GM10266 (cell line): ENCODE measurements at regions not wholly inside any gene's neighbourhood (a gene's known extent, or its start where the extent isn't known, plus 50 kb on each side); places are given as distances from the start of the nearest gene placed in this dataset.

ENCODE experiments used
- DNase-seq: peaks from one replicate; pipeline ENCODE4 v3.0.0; 2012; ENCODE audit errors: extremely low spot score
- TF ChIP-seq, protein P1 (sequence below): IDR thresholded peaks from 2 replicates; pipeline ENCODE4 v1.5.1; 2012; ENCODE audit warnings: mild to moderate bottlenecking, low read depth; ENCODE audit not compliant: control insufficient read depth, insufficient read depth; ENCODE audit errors: missing control alignments

DNA sequence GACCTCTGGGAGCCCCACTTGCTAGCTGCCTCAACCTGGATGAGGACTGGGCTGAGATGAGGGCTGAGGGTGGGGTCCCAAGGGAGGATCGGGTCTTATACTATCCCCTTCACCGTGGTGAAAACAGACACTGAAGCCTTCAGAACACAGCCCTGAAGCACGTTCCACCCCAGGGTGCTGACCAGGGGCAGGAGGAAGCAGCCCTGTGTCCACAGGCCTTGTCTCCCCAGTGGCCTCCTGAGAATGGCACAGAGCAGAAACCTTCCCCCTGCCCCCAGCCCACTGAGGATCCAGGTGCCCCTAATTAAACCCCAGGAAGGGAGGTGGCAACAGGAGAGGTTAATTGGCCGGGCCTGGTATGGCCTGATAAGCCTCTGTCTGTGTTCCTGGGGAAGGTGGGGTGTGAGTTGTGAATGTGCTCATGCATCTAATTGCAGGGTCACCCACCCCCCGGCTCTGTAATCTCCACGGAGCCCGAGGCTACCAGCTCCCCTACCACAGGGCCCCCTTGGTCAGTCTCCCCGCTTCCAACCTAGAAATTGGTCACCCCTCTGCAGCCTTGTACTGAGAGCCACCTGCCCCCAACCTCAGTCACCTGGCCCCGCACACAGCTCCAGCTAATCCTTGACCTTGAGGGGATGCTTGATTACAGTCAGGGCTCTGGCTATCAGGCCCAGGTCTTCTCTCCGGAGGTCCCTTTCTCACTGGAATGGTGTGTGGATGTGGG lies 159.0 kb upstream of the UNC5B start:
- no peak for DNase-seq
- TF ChIP-seq, protein P1, sequence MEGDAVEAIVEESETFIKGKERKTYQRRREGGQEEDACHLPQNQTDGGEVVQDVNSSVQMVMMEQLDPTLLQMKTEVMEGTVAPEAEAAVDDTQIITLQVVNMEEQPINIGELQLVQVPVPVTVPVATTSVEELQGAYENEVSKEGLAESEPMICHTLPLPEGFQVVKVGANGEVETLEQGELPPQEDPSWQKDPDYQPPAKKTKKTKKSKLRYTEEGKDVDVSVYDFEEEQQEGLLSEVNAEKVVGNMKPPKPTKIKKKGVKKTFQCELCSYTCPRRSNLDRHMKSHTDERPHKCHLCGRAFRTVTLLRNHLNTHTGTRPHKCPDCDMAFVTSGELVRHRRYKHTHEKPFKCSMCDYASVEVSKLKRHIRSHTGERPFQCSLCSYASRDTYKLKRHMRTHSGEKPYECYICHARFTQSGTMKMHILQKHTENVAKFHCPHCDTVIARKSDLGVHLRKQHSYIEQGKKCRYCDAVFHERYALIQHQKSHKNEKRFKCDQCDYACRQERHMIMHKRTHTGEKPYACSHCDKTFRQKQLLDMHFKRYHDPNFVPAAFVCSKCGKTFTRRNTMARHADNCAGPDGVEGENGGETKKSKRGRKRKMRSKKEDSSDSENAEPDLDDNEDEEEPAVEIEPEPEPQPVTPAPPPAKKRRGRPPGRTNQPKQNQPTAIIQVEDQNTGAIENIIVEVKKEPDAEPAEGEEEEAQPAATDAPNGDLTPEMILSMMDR, result no peak

DNA sequence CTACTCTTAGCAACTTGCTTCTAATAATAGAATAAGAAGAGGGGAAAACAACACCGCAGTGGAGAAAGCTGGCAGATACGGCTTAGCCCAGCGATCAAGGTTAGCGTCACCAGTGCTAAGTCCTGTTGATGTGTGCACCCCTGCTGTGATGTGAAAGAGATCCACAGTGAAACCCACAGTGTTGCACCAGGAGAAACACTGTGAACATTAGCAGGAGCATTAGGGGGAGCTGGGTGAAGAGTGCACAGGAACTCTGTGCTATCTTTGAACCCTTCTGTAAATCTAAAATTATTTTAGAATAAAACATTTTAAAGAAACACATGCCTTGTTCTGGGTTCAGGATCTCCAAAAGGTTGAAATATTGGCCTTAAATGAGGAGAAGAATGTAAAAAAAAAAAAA lies 154.1 kb upstream of the UNC5B start:
- TF ChIP-seq, protein P1, result no peak
- DNase-seq, result no peak

DNA sequence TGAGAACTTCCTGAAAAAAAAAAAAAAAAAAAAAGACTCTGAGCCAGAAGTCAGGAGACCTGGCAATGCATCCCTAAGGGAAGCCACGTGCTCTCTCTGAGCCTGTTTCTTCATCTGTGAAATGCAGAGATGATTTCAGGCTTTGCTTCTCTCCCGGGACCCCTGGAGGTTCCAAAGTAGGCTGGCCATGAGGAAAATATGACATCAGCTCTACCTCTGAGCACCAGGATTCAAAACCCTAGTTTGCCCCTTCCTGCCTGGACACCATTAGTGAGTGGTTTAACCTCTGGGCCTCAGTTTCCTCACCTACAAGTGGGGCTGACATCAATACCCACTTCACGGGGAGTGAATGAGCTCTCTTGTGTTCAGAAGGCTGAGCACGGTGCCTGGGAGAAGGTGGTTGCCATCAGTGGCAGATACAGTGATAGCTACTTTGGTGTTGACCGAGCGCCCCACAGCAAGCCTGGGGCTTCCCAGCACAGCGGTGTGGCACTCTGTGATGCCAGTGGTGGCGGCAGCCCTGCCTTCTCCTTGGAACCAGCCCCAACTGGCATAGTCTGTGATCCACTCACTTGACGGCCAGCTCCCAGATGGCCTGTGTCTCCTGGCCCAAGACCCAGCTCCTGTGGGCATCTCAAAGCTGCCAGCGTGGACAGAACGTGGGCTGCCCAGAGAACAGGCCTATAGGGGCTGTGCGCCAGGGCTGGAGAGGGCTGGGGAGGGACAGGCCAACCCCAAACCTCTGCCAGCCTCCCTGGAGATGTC lies 153.1 kb upstream of the UNC5B start:
- no peak for DNase-seq
- TF ChIP-seq, protein P1, result no peak

DNA sequence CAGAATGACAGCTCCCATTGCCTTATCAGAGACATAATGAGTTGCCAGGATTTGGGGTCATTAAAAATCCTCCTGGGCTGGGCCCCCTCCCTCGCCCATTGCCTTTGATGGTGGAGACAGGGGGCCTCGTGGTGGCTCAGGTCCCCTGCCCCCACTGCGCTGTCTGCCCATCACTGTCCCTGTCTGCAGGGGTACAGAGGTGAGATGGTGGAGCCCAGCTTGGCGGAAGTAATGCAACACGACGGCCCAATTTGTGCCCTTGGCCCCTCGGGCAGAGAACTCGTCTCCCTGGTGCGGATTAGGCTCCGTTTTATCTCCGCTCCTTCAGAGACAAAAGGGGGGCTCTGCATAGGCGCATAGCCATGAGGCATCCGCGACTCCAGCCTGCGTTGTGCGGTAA lies 152.4 kb upstream of the UNC5B start:
- TF ChIP-seq, protein P1, result no peak
- DNase-seq, result no peak

DNA sequence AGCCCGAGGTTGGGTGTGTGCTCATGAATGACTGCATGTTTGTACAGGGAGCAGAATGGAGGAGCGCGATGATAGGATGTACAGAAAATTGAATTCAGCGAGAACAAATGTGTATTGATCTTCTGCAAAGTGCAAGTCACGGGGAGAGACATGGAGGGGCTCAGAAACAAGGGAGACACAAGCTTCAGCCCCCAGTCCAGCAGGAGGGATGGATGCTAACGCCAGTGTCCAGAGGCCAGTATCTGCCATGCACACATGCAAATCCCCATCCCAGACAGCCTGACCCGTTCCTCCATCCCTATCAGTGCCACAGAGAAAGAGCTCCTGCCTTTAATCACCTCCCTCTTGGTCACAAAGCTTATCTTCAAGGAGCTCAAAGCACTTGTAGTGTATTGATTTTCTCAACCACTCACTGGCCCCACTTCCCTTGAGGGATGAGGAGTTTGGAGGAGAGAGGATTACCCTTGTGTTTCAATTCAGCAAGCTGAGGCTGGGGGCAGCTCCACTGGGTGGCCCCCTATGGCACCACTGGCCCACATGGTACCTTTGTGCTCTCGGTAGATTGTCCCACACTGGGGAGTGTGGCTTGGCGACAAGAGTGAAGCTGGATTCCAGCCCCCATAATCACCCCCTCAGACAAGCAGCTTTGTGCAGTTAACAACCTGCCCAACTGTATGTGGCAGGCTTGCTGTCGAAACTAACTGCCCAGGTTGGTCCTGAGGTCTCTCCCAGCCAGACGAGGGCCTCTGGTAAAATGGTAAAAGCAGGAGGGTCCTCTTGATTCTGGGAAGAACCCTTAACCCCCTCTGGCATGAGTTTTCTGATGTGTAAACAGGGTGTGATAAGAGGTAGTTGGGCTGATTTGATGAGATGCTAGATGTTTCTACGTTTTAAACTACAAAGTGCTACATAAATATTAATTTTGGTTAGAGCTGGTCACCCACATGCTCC lies 151.6 kb upstream of the UNC5B start:
- TF ChIP-seq, protein P1, result no peak
- DNase-seq, result no peak

DNA sequence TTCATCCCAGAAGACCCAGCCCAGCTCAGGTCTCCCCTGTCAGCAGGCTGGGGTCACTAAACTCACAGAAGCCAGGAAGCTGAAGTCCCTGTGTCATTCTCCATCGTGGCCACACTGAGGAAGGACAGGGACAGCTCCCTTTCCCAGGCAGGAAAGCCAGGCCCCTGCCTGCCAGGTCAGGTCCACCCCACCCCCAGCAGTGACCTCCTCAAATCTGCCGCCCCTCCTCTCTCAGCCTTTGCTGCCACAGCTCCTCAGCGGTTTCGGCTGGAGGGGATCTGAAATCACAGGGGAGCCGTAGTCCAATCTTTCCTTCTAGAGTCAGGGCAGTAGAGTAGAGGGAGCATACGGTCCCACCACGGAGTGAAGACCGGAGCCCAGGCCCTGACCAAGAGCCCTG lies 150.9 kb upstream of the UNC5B start:
- TF ChIP-seq, protein P1, result no peak
- DNase-seq, result no peak
